K562 (cell line): ENCODE measurements at regions not wholly inside any gene's neighbourhood (a gene's known extent, or its start where the extent isn't known, plus 50 kb on each side); places are given as distances from the start of the nearest gene placed in this dataset.

ENCODE experiments used
- ATAC-seq: fragments of 200-7000 bp; cut with Tn5 transposase; 3 replicates; pipeline ENCODE4 v1.9.1; 2020; ENCODE audit warnings: moderate library complexity
- BruUV-seq: library from RNA; stranded (reverse); fragments of 400-500 nt; replicated peaks from 2 replicates; lab custom pipeline; 2021; lab: Mats Ljungman, UMichigan
- CTCF ChIA-PET: fragments of 300-600 bp; formaldehyde crosslinking; extraction: SDS; loops from one replicate; lab custom pipeline; 2021; ENCODE audit warnings: low intra/inter-chr PET ratio; lab: Yijun Ruan, JAX
- POLR2A ChIA-PET: fragments of 300-600, 350-650 bp; sonication (Branson Sonifier 250); formaldehyde crosslinking; extraction: SDS; loops from one replicate; lab custom pipeline; 2021; ENCODE audit warnings: antibody characterized with exemption, inconsistent platforms; lab: Yijun Ruan, JAX
- DNase-seq, 4 experiments: peaks; one replicate each; pipeline versions ENCODE4 v3.0.0 to v3.0.0-alpha.2; 2011 to 2018; ENCODE audit warnings: low spot score in 3 of 4, mixed read lengths in 3 of 4; ENCODE audit errors: extremely low read depth in 1 of 4
- FAIRE-seq: peaks from 2 replicates; lab custom pipeline; 2011; peaks lifted over from hg19 to GRCh38; lab: Jason Lieb, UNC
- H2AFZ ChIP-seq: 2 replicates; pipeline ENCODE4 v1.6.0; 2011; ENCODE audit warnings: low read depth, low read length, control low read depth, inconsistent platforms
- H3K27ac ChIP-seq: fragments of 200-600 bp; 3 replicates; pipeline ENCODE4 v1.8.0; 2011; ENCODE audit warnings: low read depth, mild to moderate bottlenecking, control low read depth, inconsistent platforms, low read length, moderate library complexity, mixed read lengths; ENCODE audit errors: extremely low read depth
- H3K27me3 ChIP-seq, 2 experiments: fragments of 300-600 bp in 1 of 2; 2 replicates in 1 of 2; 3 replicates in 1 of 2; pipeline versions ENCODE4 v1.6.0 to v1.8.0; 2011; ENCODE audit warnings: inconsistent platforms in 2 of 2, low read length in 2 of 2, mild to moderate bottlenecking in 1 of 2, mixed read lengths in 1 of 2, moderate library complexity in 1 of 2; ENCODE audit not compliant: control insufficient read depth in 2 of 2, insufficient read depth in 2 of 2
- H3K36me3 ChIP-seq: fragments of 300-600 bp; 3 replicates; pipeline ENCODE4 v1.8.0; 2011; ENCODE audit warnings: mild to moderate bottlenecking, low read length, inconsistent platforms; ENCODE audit not compliant: control insufficient read depth, insufficient read depth
- H3K4me1 ChIP-seq, 2 experiments: fragments of 200-600 bp in 1 of 2; replicated peaks in 1 of 2; 2 replicates in 1 of 2; 3 replicates in 1 of 2; pipeline versions ENCODE4 v1.5.1 to v1.8.0; 2011; ENCODE audit warnings: inconsistent platforms in 2 of 2, low read length in 2 of 2, mild to moderate bottlenecking in 1 of 2, mixed read lengths in 1 of 2, moderate library complexity in 1 of 2; ENCODE audit not compliant: control insufficient read depth in 2 of 2, insufficient read depth in 2 of 2
- H3K4me2 ChIP-seq: 2 replicates; pipeline ENCODE4 v1.6.1; 2011; ENCODE audit warnings: low read length, control low read depth, inconsistent platforms, mixed read lengths; ENCODE audit not compliant: insufficient read depth
- H3K4me3 ChIP-seq: fragments of 200-600 bp; sonication (generic), shearing (Covaris generic); 2 replicates; pipeline ENCODE4 v1.5.1; 2016; ENCODE audit warnings: control low read depth, inconsistent platforms
- H3K79me2 ChIP-seq: fragments of 200-600 bp; 3 replicates; pipeline ENCODE4 v1.8.0; 2011; ENCODE audit warnings: low read length, inconsistent platforms; ENCODE audit not compliant: control insufficient read depth, insufficient read depth
- H3K9ac ChIP-seq, 2 experiments: 2 replicates each; pipeline versions ENCODE4 v1.6.0 to v1.6.1; 2011; ENCODE audit warnings: low read depth in 2 of 2, low read length in 2 of 2, control low read depth in 1 of 2, inconsistent platforms in 1 of 2, mild to moderate bottlenecking in 1 of 2, mixed read lengths in 1 of 2; ENCODE audit not compliant: insufficient read depth in 1 of 2
- H3K9me1 ChIP-seq: one replicate; pipeline ENCODE4 v1.6.0; 2011; ENCODE audit warnings: inconsistent platforms, mild to moderate bottlenecking, low read length, moderate library complexity; ENCODE audit not compliant: control insufficient read depth, insufficient read depth
- H3K9me3 ChIP-seq: replicated peaks from 2 replicates; pipeline ENCODE4 v1.5.1; 2011; ENCODE audit warnings: low read depth, low read length, inconsistent platforms; ENCODE audit not compliant: control insufficient read depth, insufficient read depth
- H4K20me1 ChIP-seq: replicated peaks from 2 replicates; pipeline ENCODE4 v1.6.1; 2011; ENCODE audit warnings: low read length, inconsistent platforms, mixed read lengths; ENCODE audit not compliant: control insufficient read depth, insufficient read depth
- RBM22 ChIP-seq: fragments of 200-400 bp; formaldehyde crosslinking; IDR thresholded peaks from 2 replicates; pipeline ENCODE4 v1.6.1; 2018; ENCODE audit warnings: low read length, low read depth; ENCODE audit not compliant: poor library complexity, severe bottlenecking
- TBL1XR1 ChIP-seq, 2 experiments: IDR thresholded peaks; 2 replicates each; pipeline ENCODE4 v1.6.1; 2012; ENCODE audit warnings: improper control_type of control experiment in 2 of 2, low read length in 2 of 2, mild to moderate bottlenecking in 1 of 2
- WGBS: fragments of 100-300 bp; shearing (Covaris generic); methylation state at CpG from one replicate; pipeline ENCODE4 v1.1.6; 2016; ENCODE audit warnings: low coverage, mixed read lengths; ENCODE audit not compliant: insufficient coverage; ENCODE audit errors: missing lambda C conversion rate; 5-methylcytosine and 5-hydroxymethylcytosine counted together
- in situ Hi-C: fragments of 300-500 bp; cut with MboI; formaldehyde crosslinking; loops from 4 replicates; pipeline ENCODE4 v1.15.0; 2018; ENCODE audit warnings: inconsistent platforms, mixed read lengths
- intact Hi-C: fragments of 100-400 bp; cut with micrococcal nuclease; formaldehyde crosslinking; loops from 2 replicates; pipeline ENCODE4 v1.14.2; 2022
- TF ChIP-seq, protein P1 (sequence below): fragments of 450-650 bp; IDR thresholded peaks from 2 replicates; pipeline ENCODE4 v1.6.1; 2018; ENCODE audit not compliant: partially characterized antibody

DNA sequence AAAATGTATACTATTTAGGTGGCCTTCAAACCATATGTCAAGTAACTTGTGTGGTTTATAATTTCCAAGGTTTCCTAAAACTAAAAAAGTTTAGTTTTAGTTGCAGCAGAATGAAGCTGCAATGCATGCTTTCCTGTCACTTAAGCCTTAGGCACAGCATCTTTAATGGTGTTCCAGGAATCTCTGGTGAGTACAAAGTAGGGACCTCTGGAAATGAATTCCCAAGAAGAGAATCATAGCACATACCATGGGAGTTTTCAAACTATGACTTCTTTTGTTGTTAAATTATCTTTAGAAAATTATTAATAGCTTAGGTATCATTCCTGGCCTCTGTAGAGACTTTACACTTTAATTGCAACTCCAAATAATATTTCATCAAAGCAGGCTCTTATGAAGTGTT lies 1005.9 kb upstream of the PABPC4L start (continued):
- TF ChIP-seq, protein P1, sequence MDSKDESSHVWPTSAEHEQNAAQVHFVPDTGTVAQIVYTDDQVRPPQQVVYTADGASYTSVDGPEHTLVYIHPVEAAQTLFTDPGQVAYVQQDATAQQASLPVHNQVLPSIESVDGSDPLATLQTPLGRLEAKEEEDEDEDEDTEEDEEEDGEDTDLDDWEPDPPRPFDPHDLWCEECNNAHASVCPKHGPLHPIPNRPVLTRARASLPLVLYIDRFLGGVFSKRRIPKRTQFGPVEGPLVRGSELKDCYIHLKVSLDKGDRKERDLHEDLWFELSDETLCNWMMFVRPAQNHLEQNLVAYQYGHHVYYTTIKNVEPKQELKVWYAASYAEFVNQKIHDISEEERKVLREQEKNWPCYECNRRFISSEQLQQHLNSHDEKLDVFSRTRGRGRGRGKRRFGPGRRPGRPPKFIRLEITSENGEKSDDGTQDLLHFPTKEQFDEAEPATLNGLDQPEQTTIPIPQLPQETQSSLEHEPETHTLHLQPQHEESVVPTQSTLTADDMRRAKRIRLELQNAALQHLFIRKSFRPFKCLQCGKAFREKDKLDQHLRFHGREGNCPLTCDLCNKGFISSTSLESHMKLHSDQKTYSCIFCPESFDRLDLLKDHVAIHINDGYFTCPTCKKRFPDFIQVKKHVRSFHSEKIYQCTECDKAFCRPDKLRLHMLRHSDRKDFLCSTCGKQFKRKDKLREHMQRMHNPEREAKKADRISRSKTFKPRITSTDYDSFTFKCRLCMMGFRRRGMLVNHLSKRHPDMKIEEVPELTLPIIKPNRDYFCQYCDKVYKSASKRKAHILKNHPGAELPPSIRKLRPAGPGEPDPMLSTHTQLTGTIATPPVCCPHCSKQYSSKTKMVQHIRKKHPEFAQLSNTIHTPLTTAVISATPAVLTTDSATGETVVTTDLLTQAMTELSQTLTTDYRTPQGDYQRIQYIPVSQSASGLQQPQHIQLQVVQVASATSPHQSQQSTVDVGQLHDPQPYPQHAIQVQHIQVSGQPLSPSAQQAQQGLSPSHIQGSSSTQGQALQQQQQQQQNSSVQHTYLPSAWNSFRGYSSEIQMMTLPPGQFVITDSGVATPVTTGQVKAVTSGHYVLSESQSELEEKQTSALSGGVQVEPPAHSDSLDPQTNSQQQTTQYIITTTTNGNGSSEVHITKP, result no peak
- TF ChIP-seq, all 486 proteins: peak for 0

- CTCF ChIA-PET, result no interaction called here
- Histone ChIP-seq H3K9me1 (no peaks in the 10 kb centered on the region), H2AFZ (no peak overlapping the region), H3K27ac (no peak overlapping the region), H3K4me3 (no peak overlapping the region), H3K79me2 (no peaks in the 10 kb centered on the region), H4K20me1 (no peaks in the 10 kb centered on the region), H3K27me3 (no peaks in the 10 kb centered on the region), H3K9ac (no peak overlapping the region)
- TF ChIP-seq RBM22 (no peak), TBL1XR1 (IDR thresholded peaks at IDR 0.05; ENCODE audit: low read length in 2 of 2) (no peak)
- TF ChIP-seq, all 486 proteins: peak for 0
- in situ Hi-C loops, result no loop called here
- no peak overlapping the region for H3K4me2 ChIP-seq
- H3K36me3 ChIP-seq, result no peaks in the 10 kb centered on the region
- WGBS, result 11% methylated on average over 3 of the region's 3 CpGs
- ATAC-seq, result no peak
- H3K4me1 ChIP-seq, result no peaks in the 10 kb centered on the region
- POLR2A ChIA-PET, result no interaction called here
- intact Hi-C loops, result no loop called here
- DNase-seq, result no peak
- no peaks in the 10 kb centered on the region; the same call in 1 of the 2 replicates for H3K9me3 ChIP-seq
- BruUV-seq, result no TSS peak
- FAIRE-seq, result no peak
Observed at GRCh38 chr4:135204311-135204710, 1002.7 kb upstream of the PABPC4L start.
